Neural cell (in vitro differentiated cells): ENCODE measurements at regions not wholly inside any gene's neighbourhood (a gene's known extent, or its start where the extent isn't known, plus 50 kb on each side); places are given as distances from the start of the nearest gene placed in this dataset.

Experiments
- CTCF ChIP-seq: fragments of 450-650 bp; IDR thresholded peaks from 2 replicates; pipeline ENCODE4 v1.5.1; 2014; ENCODE audit warnings: antibody characterized with exemption, mild to moderate bottlenecking, moderate library complexity; ENCODE audit not compliant: poor library complexity, severe bottlenecking
- TAF1 ChIP-seq: IDR thresholded peaks from 2 replicates; pipeline ENCODE4 v1.6.1; 2012; ENCODE audit warnings: low read depth

GRCh38 chr13:40125336-40125735 lies 469.9 kb downstream of the COG6 start:
- no peak for TF ChIP-seq CTCF
- no peak for TF ChIP-seq TAF1
